ENCODE measurements at regions not wholly inside any gene's neighbourhood (a gene's known extent, or its start where the extent isn't known, plus 50 kb on each side); places are given as distances from the start of the nearest gene placed in this dataset.

DNA sequence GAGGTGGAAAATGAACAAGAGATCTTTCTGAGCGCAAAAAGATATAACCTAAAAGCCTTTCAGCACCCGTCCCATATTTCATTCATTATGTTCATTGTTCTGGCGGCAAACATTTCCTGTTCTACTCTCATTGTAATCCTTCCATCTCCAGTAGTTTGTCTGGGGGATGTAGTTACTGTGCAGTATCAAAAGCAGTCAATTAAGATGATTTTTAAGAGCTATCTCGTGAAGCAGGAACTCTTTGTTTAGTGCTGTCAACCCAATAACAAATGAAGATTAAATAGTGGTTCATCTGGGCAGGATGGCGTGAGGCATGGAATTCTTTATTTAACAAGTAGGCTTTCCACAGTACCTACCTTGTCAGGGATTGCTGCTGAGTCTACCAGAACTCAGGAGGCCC is 876.7 kb downstream of the HACE1 start:
- Histone ChIP-seq H3K27ac (ENCODE audit: low read depth in 2 of 2, low read length in 2 of 2) (no peak overlapping the region), H3K27me3 (ENCODE audit: control insufficient read depth, insufficient read depth, low read length) (no peaks in the 10 kb centered on the region), H3K9me3 (ENCODE audit: control insufficient read depth in 2 of 3, insufficient read depth in 1 of 3, low read length in 3 of 3) (no peaks in the 10 kb centered on the region), H3K4me1 (ENCODE audit: control insufficient read depth in 2 of 3, insufficient read depth in 2 of 3, low read depth in 1 of 3, low read length in 3 of 3) (no peaks in the 10 kb centered on the region), H3K36me3 (ENCODE audit: control insufficient read depth in 2 of 3, insufficient read depth in 3 of 3, low read length in 3 of 3) (no peaks in the 10 kb centered on the region), H3K4me3 (ENCODE audit: low read length in 3 of 3) (no peak overlapping the region), H3K9ac (ENCODE audit: low read length in 3 of 3) (no peak overlapping the region)
- no peak for FAIRE-seq
- DNase-seq, result no peak
- TF ChIP-seq, protein P1, sequence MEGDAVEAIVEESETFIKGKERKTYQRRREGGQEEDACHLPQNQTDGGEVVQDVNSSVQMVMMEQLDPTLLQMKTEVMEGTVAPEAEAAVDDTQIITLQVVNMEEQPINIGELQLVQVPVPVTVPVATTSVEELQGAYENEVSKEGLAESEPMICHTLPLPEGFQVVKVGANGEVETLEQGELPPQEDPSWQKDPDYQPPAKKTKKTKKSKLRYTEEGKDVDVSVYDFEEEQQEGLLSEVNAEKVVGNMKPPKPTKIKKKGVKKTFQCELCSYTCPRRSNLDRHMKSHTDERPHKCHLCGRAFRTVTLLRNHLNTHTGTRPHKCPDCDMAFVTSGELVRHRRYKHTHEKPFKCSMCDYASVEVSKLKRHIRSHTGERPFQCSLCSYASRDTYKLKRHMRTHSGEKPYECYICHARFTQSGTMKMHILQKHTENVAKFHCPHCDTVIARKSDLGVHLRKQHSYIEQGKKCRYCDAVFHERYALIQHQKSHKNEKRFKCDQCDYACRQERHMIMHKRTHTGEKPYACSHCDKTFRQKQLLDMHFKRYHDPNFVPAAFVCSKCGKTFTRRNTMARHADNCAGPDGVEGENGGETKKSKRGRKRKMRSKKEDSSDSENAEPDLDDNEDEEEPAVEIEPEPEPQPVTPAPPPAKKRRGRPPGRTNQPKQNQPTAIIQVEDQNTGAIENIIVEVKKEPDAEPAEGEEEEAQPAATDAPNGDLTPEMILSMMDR (IDR thresholded peaks at IDR 0.05; ENCODE audit: borderline replicate concordance, extremely low read depth, insufficient read depth), result no peak
- intact Hi-C loops (cut with DNase I), result no loop called here

DNA sequence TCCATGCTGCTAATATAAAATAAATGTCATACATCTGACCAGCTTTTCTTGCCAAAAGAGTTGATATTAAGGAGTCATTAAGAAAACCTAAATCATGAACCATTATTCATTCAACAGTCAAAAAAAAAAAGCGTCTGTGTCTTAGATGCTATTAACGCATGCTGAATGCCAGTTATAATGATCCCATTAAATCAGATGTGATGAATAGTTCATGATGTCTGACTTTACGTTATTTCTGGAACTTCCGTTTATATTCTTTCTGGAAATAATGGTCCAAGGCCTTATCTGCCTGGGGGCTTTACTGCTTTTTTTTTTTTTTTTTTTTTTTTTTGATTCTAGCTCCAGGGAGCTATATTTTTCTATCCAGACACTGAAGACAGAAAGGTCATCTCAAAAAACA is 877.1 kb downstream of the HACE1 start:
- intact Hi-C loops (cut with DNase I), result no loop called here
- Histone ChIP-seq H3K4me1 (ENCODE audit: control insufficient read depth in 2 of 3, insufficient read depth in 2 of 3, low read depth in 1 of 3, low read length in 3 of 3) (no peaks in the 10 kb centered on the region), H3K36me3 (ENCODE audit: control insufficient read depth in 2 of 3, insufficient read depth in 3 of 3, low read length in 3 of 3) (no peaks in the 10 kb centered on the region), H3K27ac (ENCODE audit: low read depth in 2 of 2, low read length in 2 of 2) (no peak overlapping the region), H3K27me3 (ENCODE audit: control insufficient read depth, insufficient read depth, low read length) (no peaks in the 10 kb centered on the region), H3K4me3 (ENCODE audit: low read length in 3 of 3) (no peak overlapping the region), H3K9me3 (ENCODE audit: control insufficient read depth in 2 of 3, insufficient read depth in 1 of 3, low read length in 3 of 3) (no peaks in the 10 kb centered on the region), H3K9ac (ENCODE audit: low read length in 3 of 3) (no peak overlapping the region)
- DNase-seq (no peak), FAIRE-seq (no peak)
- TF ChIP-seq, protein P1 (IDR thresholded peaks at IDR 0.05; ENCODE audit: borderline replicate concordance, extremely low read depth, insufficient read depth), result no peak

DNA sequence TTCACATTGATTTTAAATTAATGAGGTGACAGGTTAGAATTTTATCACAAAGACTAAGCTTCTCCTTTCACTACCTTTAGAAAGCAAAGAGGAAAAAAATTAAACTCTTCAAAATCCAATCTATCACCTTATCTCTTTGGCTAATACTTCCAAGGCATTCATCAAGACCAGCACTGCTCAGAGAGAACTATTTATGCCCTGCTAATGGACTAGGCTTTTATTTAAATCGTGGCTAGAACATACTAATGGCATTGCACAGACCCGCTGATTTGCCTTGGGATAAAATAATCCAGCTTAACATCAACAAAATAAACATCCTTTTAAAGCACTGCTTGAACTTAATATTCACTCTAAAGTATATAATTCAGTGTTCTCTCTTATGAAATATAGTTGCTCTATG is 880.4 kb downstream of the HACE1 start:
- Histone ChIP-seq H3K27ac (ENCODE audit: low read depth in 2 of 2, low read length in 2 of 2) (no peak overlapping the region), H3K9ac (ENCODE audit: low read length in 3 of 3) (no peak overlapping the region), H3K36me3 (ENCODE audit: control insufficient read depth in 2 of 3, insufficient read depth in 3 of 3, low read length in 3 of 3) (no peaks in the 10 kb centered on the region), H3K27me3 (ENCODE audit: control insufficient read depth, insufficient read depth, low read length) (no peaks in the 10 kb centered on the region), H3K4me1 (ENCODE audit: control insufficient read depth in 2 of 3, insufficient read depth in 2 of 3, low read depth in 1 of 3, low read length in 3 of 3) (no peaks in the 10 kb centered on the region), H3K9me3 (ENCODE audit: control insufficient read depth in 2 of 3, insufficient read depth in 1 of 3, low read length in 3 of 3) (no peaks in the 10 kb centered on the region), H3K4me3 (ENCODE audit: low read length in 3 of 3) (no peak overlapping the region)
- no peak for DNase-seq
- TF ChIP-seq, protein P1 (IDR thresholded peaks at IDR 0.05; ENCODE audit: borderline replicate concordance, extremely low read depth, insufficient read depth), result no peak
- FAIRE-seq, result no peak
- intact Hi-C loops (cut with DNase I), result no loop called here

DNA sequence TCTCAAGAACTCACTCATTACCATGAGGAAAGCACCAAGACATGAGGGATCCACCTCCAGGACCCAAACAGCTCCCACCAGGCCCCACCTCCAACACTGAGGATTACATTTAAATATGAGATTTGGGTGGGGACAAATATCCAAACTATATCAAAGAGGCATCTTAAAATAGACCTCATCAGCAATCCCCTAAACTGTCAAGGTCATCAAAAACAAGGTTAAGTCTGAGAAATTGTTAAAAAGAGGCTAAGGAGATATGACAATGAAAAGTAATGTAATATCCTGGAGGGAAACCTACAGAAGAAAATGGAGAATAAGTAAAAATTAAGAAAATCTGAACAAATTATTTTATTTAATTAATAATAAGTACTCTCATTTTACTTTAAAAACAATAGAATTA is 922.3 kb downstream of the HACE1 start:
- H3K4me1 ChIP-seq (ENCODE audit: control insufficient read depth in 2 of 3, insufficient read depth in 2 of 3, low read depth in 1 of 3, low read length in 3 of 3), result no peaks in the 10 kb centered on the region
- no peaks in the 10 kb centered on the region for H3K36me3 ChIP-seq (ENCODE audit: control insufficient read depth in 2 of 3, insufficient read depth in 3 of 3, low read length in 3 of 3)
- TF ChIP-seq, protein P1 (IDR thresholded peaks at IDR 0.05; ENCODE audit: borderline replicate concordance, extremely low read depth, insufficient read depth), result no peak
- no peak for DNase-seq
- no peaks in the 10 kb centered on the region for H3K27me3 ChIP-seq (ENCODE audit: control insufficient read depth, insufficient read depth, low read length)
- intact Hi-C loops (cut with DNase I), result no loop called here
- no peak overlapping the region for H3K4me3 ChIP-seq (ENCODE audit: low read length in 3 of 3)
- H3K9ac ChIP-seq (ENCODE audit: low read length in 3 of 3), result no peak overlapping the region
- no peaks in the 10 kb centered on the region for H3K9me3 ChIP-seq (ENCODE audit: control insufficient read depth in 2 of 3, insufficient read depth in 1 of 3, low read length in 3 of 3)
- H3K27ac ChIP-seq (ENCODE audit: low read depth in 2 of 2, low read length in 2 of 2), result no peak overlapping the region
- FAIRE-seq, result no peak
